HEK293T (cell line): ENCODE measurements at regions not wholly inside any gene's neighbourhood (a gene's known extent, or its start where the extent isn't known, plus 50 kb on each side); places are given as distances from the start of the nearest gene placed in this dataset.
A peak's percentile ranks its signal among the peaks of the same experiment; 100 is the strongest.

Experiments
- CTCF ChIA-PET: fragments of 350-600 bp; formaldehyde crosslinking; extraction: SDS; loops from one replicate; lab custom pipeline; 2021; ENCODE audit warnings: antibody characterized with exemption, inconsistent platforms; lab: Yijun Ruan, JAX
- POLR2A ChIA-PET: fragments of 350-600 bp; formaldehyde crosslinking; extraction: SDS; loops from one replicate; lab custom pipeline; 2020; ENCODE audit warnings: antibody characterized with exemption, inconsistent platforms; lab: Yijun Ruan, JAX
- DNase-seq: peaks from one replicate; pipeline ENCODE4 v3.0.0; 2012; ENCODE audit warnings: mixed read lengths; ENCODE audit errors: extremely low spot score
- ARNT ChIP-seq: fragments of 450-650 bp; IDR thresholded peaks from 2 replicates; pipeline ENCODE4 v1.6.1; 2017; ENCODE audit warnings: mild to moderate bottlenecking
- BHLHE40 ChIP-seq: fragments of 450-650 bp; IDR thresholded peaks from 2 replicates; pipeline ENCODE4 v1.6.1; 2016; ENCODE audit warnings: mild to moderate bottlenecking, moderate library complexity, borderline replicate concordance
- CTBP1 ChIP-seq: fragments of 450-650 bp; IDR thresholded peaks from 2 replicates; pipeline ENCODE4 v1.6.1; 2016; ENCODE audit warnings: borderline replicate concordance
- ELF4 ChIP-seq: fragments of 450-650 bp; IDR thresholded peaks from 2 replicates; pipeline ENCODE4 v1.6.1; 2017; ENCODE audit warnings: antibody characterized with exemption
- FOXA1 ChIP-seq: fragments of 450-650 bp; IDR thresholded peaks from 2 replicates; pipeline ENCODE4 v1.6.1; 2016; ENCODE audit warnings: mild to moderate bottlenecking
- FOXK2 ChIP-seq: fragments of 450-650 bp; IDR thresholded peaks from 2 replicates; pipeline ENCODE4 v1.6.1; 2016; ENCODE audit warnings: mild to moderate bottlenecking
- FOXM1 ChIP-seq: fragments of 450-650 bp; IDR thresholded peaks from 2 replicates; pipeline ENCODE4 v1.6.1; 2017; ENCODE audit warnings: mild to moderate bottlenecking, borderline replicate concordance
- HDGF ChIP-seq: fragments of 450-650 bp; IDR thresholded peaks from 2 replicates; pipeline ENCODE4 v1.6.1; 2017; ENCODE audit warnings: antibody characterized with exemption, borderline replicate concordance
- L3MBTL2 ChIP-seq: fragments of 450-650 bp; conservative IDR thresholded peaks from 2 replicates; pipeline ENCODE4 v1.6.1; 2016; ENCODE audit warnings: mild to moderate bottlenecking
- LEF1 ChIP-seq: fragments of 450-650 bp; IDR thresholded peaks from 2 replicates; pipeline ENCODE4 v1.6.1; 2017; ENCODE audit warnings: mild to moderate bottlenecking, borderline replicate concordance
- NFRKB ChIP-seq: fragments of 450-650 bp; IDR thresholded peaks from 2 replicates; pipeline ENCODE4 v1.6.1; 2016; ENCODE audit warnings: mild to moderate bottlenecking, moderate library complexity
- PKNOX1 ChIP-seq: fragments of 450-650 bp; IDR thresholded peaks from 2 replicates; pipeline ENCODE4 v1.6.1; 2016
- SP1 ChIP-seq: fragments of 450-650 bp; IDR thresholded peaks from 2 replicates; pipeline ENCODE4 v1.6.1; 2017
- SUZ12 ChIP-seq: fragments of 450-650 bp; IDR thresholded peaks from 2 replicates; pipeline ENCODE4 v1.6.1; 2016; ENCODE audit warnings: mild to moderate bottlenecking
- TARDBP ChIP-seq: fragments of 450-650 bp; IDR thresholded peaks from 2 replicates; pipeline ENCODE4 v1.6.1; 2016
- ZNF384 ChIP-seq: fragments of 450-650 bp; IDR thresholded peaks from 2 replicates; pipeline ENCODE4 v1.6.1; 2016

GRCh38 chr6:82711105-82711827 lies 347.6 kb downstream of the TPBG start:
- DNase-seq = no peak
- POLR2A ChIA-PET = no interaction called here
- CTCF ChIA-PET = interaction anchor here (0.7 to 0.9 kb wide), 2 partner anchors 20 to 164 kb away, joined by 3 to 6 read pairs; no protein-coding TSS in a partner anchor
- TF ChIP-seq PKNOX1 (no peak), FOXA1 (no peak), BHLHE40 (no peak), TARDBP (no peak), ELF4 (no peak), CTBP1 (no peak), SUZ12 (no peak), HDGF (no peak), ARNT (no peak), FOXM1 (no peak), LEF1 (no peak), ZNF384 (no peak)

GRCh38 chr6:82711971-82712370 lies 348.4 kb downstream of the TPBG start:
- DNase-seq = no peak
- POLR2A ChIA-PET = no interaction called here
- no peak for TF ChIP-seq FOXM1
- no peak for TF ChIP-seq NFRKB
- TF ChIP-seq ZNF384 = no peak
- no peak for TF ChIP-seq L3MBTL2
- no peak for TF ChIP-seq BHLHE40
- no peak for TF ChIP-seq SP1
- TF ChIP-seq FOXA1 = no peak
- no peak for TF ChIP-seq LEF1
- no peak for TF ChIP-seq PKNOX1
- TF ChIP-seq HDGF = no peak
- TF ChIP-seq SUZ12 = no peak
- TF ChIP-seq FOXK2 = no peak
- no peak for TF ChIP-seq ARNT
- CTCF ChIA-PET = interaction anchor here (0.6 to 0.9 kb wide), 3 partner anchors 21 to 441 kb away, joined by 3 to 6 read pairs (median 3); no protein-coding TSS in a partner anchor

- no peak for DNase-seq
- POLR2A ChIA-PET = no interaction called here
- TF ChIP-seq PKNOX1 (no peak), HDGF (no peak), ARNT (no peak), FOXK2 (no peak), CTBP1 (no peak), ELF4 (no peak), NFRKB (no peak)
- CTCF ChIA-PET = interaction anchor here (0.6 to 0.9 kb wide), 3 partner anchors 163 to 725 kb away, joined by 3 to 6 read pairs (median 3); no protein-coding TSS in a partner anchor
Measured at GRCh38 chr6:82712389-82712788, 348.8 kb downstream of the TPBG start.

- peak; percentile 21 for DNase-seq
- POLR2A ChIA-PET = no interaction called here
- TF ChIP-seq PKNOX1 (no peak), CTBP1 (no peak), TARDBP (no peak), FOXM1 (no peak), HDGF (no peak), NFRKB (no peak), FOXA1 (no peak), SUZ12 (no peak), ARNT (no peak), FOXK2 (no peak), LEF1 (no peak), ELF4 (no peak), SP1 (no peak), ZNF384 (no peak), BHLHE40 (no peak), L3MBTL2 (no peak)
- CTCF ChIA-PET = interaction anchor here (0.8 kb wide), 1 partner anchor 724 kb away, joined by 3 read pairs; no protein-coding TSS in a partner anchor
Measured at GRCh38 chr6:82712826-82713225, 349.2 kb downstream of the TPBG start.

- CTCF ChIA-PET = no interaction called here
- no peak for TF ChIP-seq ELF4
- no peak for TF ChIP-seq L3MBTL2
- no peak for TF ChIP-seq FOXK2
- TF ChIP-seq ARNT = no peak
- no peak for TF ChIP-seq FOXM1
- no peak for TF ChIP-seq SP1
- TF ChIP-seq HDGF = no peak
- no peak for TF ChIP-seq ZNF384
- TF ChIP-seq PKNOX1 = no peak
- no peak for TF ChIP-seq TARDBP
- no peak for TF ChIP-seq SUZ12
- no peak for TF ChIP-seq FOXA1
- no peak for TF ChIP-seq BHLHE40
- TF ChIP-seq CTBP1 = no peak
- no peak for TF ChIP-seq NFRKB
- TF ChIP-seq LEF1 = no peak
- no peak for DNase-seq
- POLR2A ChIA-PET = no interaction called here
Measured at GRCh38 chr6:82720992-82721391, 344.6 kb downstream of the UBE3D start.
